Liver (tissue), 8 donors: ENCODE measurements at regions not wholly inside any gene's neighbourhood (a gene's known extent, or its start where the extent isn't known, plus 50 kb on each side); places are given as distances from the start of the nearest gene placed in this dataset.

ENCODE experiments used
- DNase-seq: peaks from one replicate; pipeline ENCODE4 v3.0.0-alpha.2; 2017; ENCODE audit warnings: low spot score
- H3K27ac ChIP-seq, 2 donors: one replicate each; pipeline ENCODE4 v1.7.0; 2013; ENCODE audit warnings: inconsistent platforms in 2 of 2, low read length in 2 of 2, control low read depth in 1 of 2, low read depth in 1 of 2, mild to moderate bottlenecking in 1 of 2
- H3K27me3 ChIP-seq, 4 donors: one replicate each; pipeline versions ENCODE4 v1.6.1 to v1.7.0; 2013; ENCODE audit warnings: low read length in 3 of 4, inconsistent platforms in 1 of 4, mild to moderate bottlenecking in 1 of 4, moderate library complexity in 1 of 4; ENCODE audit not compliant: control insufficient read depth in 4 of 4, insufficient read depth in 4 of 4
- H3K36me3 ChIP-seq, 4 donors: one replicate each; pipeline versions ENCODE4 v1.6.1 to v1.7.0; 2013; ENCODE audit warnings: low read length in 3 of 4, mild to moderate bottlenecking in 3 of 4, low read depth in 1 of 4, moderate library complexity in 1 of 4; ENCODE audit not compliant: control insufficient read depth in 4 of 4, insufficient read depth in 3 of 4
- H3K4me1 ChIP-seq, 4 donors: one replicate each; pipeline versions ENCODE4 v1.6.1 to v1.7.0; 2013; ENCODE audit warnings: low read length in 3 of 4, mild to moderate bottlenecking in 3 of 4, moderate library complexity in 1 of 4; ENCODE audit not compliant: control insufficient read depth in 4 of 4, insufficient read depth in 4 of 4
- H3K4me3 ChIP-seq, 3 donors: one replicate each; pipeline versions ENCODE4 v1.6.1 to v1.7.0; 2013; ENCODE audit warnings: low read length in 3 of 3, control low read depth in 1 of 3, low read depth in 1 of 3, mild to moderate bottlenecking in 1 of 3
- H3K9ac ChIP-seq, 2 donors: one replicate each; pipeline ENCODE4 v1.7.0; 2013; ENCODE audit warnings: low read length in 2 of 2, mild to moderate bottlenecking in 2 of 2, moderate library complexity in 2 of 2, control low read depth in 1 of 2, low read depth in 1 of 2
- H3K9me3 ChIP-seq, 4 donors: one replicate each; pipeline versions ENCODE4 v1.6.1 to v1.7.0; 2013; ENCODE audit warnings: low read length in 3 of 4; ENCODE audit not compliant: control insufficient read depth in 4 of 4
- ATF3 ChIP-seq: IDR thresholded peaks from 2 replicates; pipeline ENCODE4 v1.6.1; 2016; ENCODE audit warnings: antibody characterized with exemption
- CTCF ChIP-seq: fragments of 150-350 bp; IDR thresholded peaks from 2 replicates; pipeline ENCODE4 v1.5.1; 2017; ENCODE audit warnings: improper control_type of control experiment, low read depth, low read length; ENCODE audit not compliant: missing input control
- EGR1 ChIP-seq, 2 donors: IDR thresholded peaks; 2 replicates each; pipeline ENCODE4 v1.6.1; 2016 to 2018; ENCODE audit warnings: antibody characterized with exemption in 2 of 2, low read depth in 2 of 2
- FOXA1 ChIP-seq: IDR thresholded peaks from 2 replicates; pipeline ENCODE4 v1.6.1; 2016; ENCODE audit warnings: antibody characterized with exemption
- FOXA2 ChIP-seq: IDR thresholded peaks from 2 replicates; pipeline ENCODE4 v1.6.1; 2016; ENCODE audit warnings: antibody characterized with exemption
- GABPA ChIP-seq, 2 donors: IDR thresholded peaks in 1 of 2; conservative IDR thresholded peaks in 1 of 2; 2 replicates each; pipeline ENCODE4 v1.6.1; 2016; ENCODE audit warnings: antibody characterized with exemption in 2 of 2, mild to moderate bottlenecking in 1 of 2, moderate library complexity in 1 of 2
- HNF4A ChIP-seq, 2 donors: conservative IDR thresholded peaks; 2 replicates each; pipeline ENCODE4 v1.6.1; 2016; ENCODE audit warnings: antibody characterized with exemption in 2 of 2, mild to moderate bottlenecking in 2 of 2
- HNF4G ChIP-seq: IDR thresholded peaks from 2 replicates; pipeline ENCODE4 v1.6.1; 2016; ENCODE audit warnings: antibody characterized with exemption
- JUND ChIP-seq, 2 donors: IDR thresholded peaks; 2 replicates each; pipeline ENCODE4 v1.6.1; 2016; ENCODE audit warnings: antibody characterized with exemption in 2 of 2
- MAX ChIP-seq: IDR thresholded peaks from 2 replicates; pipeline ENCODE4 v1.6.1; 2016; ENCODE audit warnings: antibody characterized with exemption
- NR2F2 ChIP-seq: IDR thresholded peaks from 2 replicates; pipeline ENCODE4 v1.6.1; 2016; ENCODE audit warnings: antibody characterized with exemption
- RAD21 ChIP-seq, 2 donors: IDR thresholded peaks; 2 replicates each; pipeline ENCODE4 v1.6.1; 2016; ENCODE audit warnings: antibody characterized with exemption in 2 of 2, mild to moderate bottlenecking in 2 of 2
- REST ChIP-seq: IDR thresholded peaks from 2 replicates; pipeline ENCODE4 v1.6.1; 2016; ENCODE audit warnings: antibody characterized with exemption, mild to moderate bottlenecking
- RXRA ChIP-seq, 2 donors: IDR thresholded peaks; 2 replicates each; pipeline ENCODE4 v1.6.1; 2017 to 2018; ENCODE audit warnings: antibody characterized with exemption in 2 of 2, mild to moderate bottlenecking in 1 of 2
- SP1 ChIP-seq: IDR thresholded peaks from 2 replicates; pipeline ENCODE4 v1.6.1; 2018; ENCODE audit warnings: antibody characterized with exemption, mild to moderate bottlenecking
- TAF1 ChIP-seq: conservative IDR thresholded peaks from 2 replicates; pipeline ENCODE4 v1.6.1; 2016; ENCODE audit warnings: antibody characterized with exemption, mild to moderate bottlenecking
- YY1 ChIP-seq: IDR thresholded peaks from 2 replicates; pipeline ENCODE4 v1.6.1; 2016; ENCODE audit warnings: antibody characterized with exemption, mild to moderate bottlenecking
- ZBTB33 ChIP-seq: IDR thresholded peaks from 2 replicates; pipeline ENCODE4 v1.6.1; 2016; ENCODE audit warnings: antibody characterized with exemption
- WGBS: extraction: QIAGEN DNeasy Blood & Tissue Kit; methylation state at CpG from one replicate; pipeline ENCODE4 v1.1.7; 2013; 5-methylcytosine and 5-hydroxymethylcytosine counted together
- donor health status: healthy.
- donor health status: healthy.
- donor health status: healthy.
- donor health status: healthy.
- donor health status: healthy.

GRCh38 chrX:40488296-40488695 is 92.5 kb upstream of the ATP6AP2 start:
- no peaks in the 10 kb centered on the region for H3K27me3 ChIP-seq
- no peaks in the 10 kb centered on the region for H3K36me3 ChIP-seq
- H3K9ac ChIP-seq = no peak overlapping the region
- no peak for DNase-seq
- TF ChIP-seq EGR1 (IDR thresholded peaks at IDR 0.05; ENCODE audit: low read depth in 2 of 2) (no peak), JUND (IDR thresholded peaks at IDR 0.05) (no peak), NR2F2 (no peak), FOXA1 (no peak), HNF4A (conservative IDR thresholded peaks at IDR 0.05) (no peak), HNF4G (no peak), GABPA (IDR thresholded peaks at IDR 0.05 in 1 of 2, conservative IDR thresholded peaks at IDR 0.05 in 1 of 2) (no peak)
- no peak overlapping the region for H3K4me3 ChIP-seq
- no peaks in the 10 kb centered on the region for H3K4me1 ChIP-seq
- 98% methylated on average over 4 of the region's 4 CpGs for WGBS
- no peak overlapping the region for H3K27ac ChIP-seq
- peaks cover 0 to 5% (median 2%) of the 10 kb centered on the region in 4 donors for H3K9me3 ChIP-seq

GRCh38 chrX:40485973-40486372 is 94.8 kb upstream of the ATP6AP2 start:
- 96% methylated on average over 1 of the region's 1 CpG for WGBS
- H3K4me1 ChIP-seq = no peaks in the 10 kb centered on the region
- H3K9me3 ChIP-seq = peaks cover 0 to 5% (median 2%) of the 10 kb centered on the region in 4 donors
- H3K27me3 ChIP-seq = no peaks in the 10 kb centered on the region
- H3K4me3 ChIP-seq = no peak overlapping the region
- H3K9ac ChIP-seq = no peak overlapping the region
- no peak for DNase-seq
- TF ChIP-seq FOXA1 (no peak), FOXA2 (no peak), MAX (no peak), ATF3 (no peak), RXRA (IDR thresholded peaks at IDR 0.05) (no peak), JUND (IDR thresholded peaks at IDR 0.05) (no peak), TAF1 (no peak), CTCF (no peak), GABPA (IDR thresholded peaks at IDR 0.05 in 1 of 2, conservative IDR thresholded peaks at IDR 0.05 in 1 of 2) (no peak), HNF4G (no peak), YY1 (no peak), RAD21 (IDR thresholded peaks at IDR 0.05) (no peak), ZBTB33 (no peak), NR2F2 (no peak), REST (no peak), EGR1 (IDR thresholded peaks at IDR 0.05; ENCODE audit: low read depth in 2 of 2) (no peak), HNF4A (conservative IDR thresholded peaks at IDR 0.05) (no peak), SP1 (no peak)
- H3K36me3 ChIP-seq = no peaks in the 10 kb centered on the region
- H3K27ac ChIP-seq = no peak overlapping the region
